ENCODE measurements at regions not wholly inside any gene's neighbourhood (a gene's known extent, or its start where the extent isn't known, plus 50 kb on each side); places are given as distances from the start of the nearest gene placed in this dataset.
A peak's percentile ranks its signal among the peaks of the same experiment; 100 is the strongest.
"Not testable (repeated sequence)": the region's sequence is repeated elsewhere in the genome, so short reads cannot be mapped to it uniquely, and the experiment has no call there.

DNA sequence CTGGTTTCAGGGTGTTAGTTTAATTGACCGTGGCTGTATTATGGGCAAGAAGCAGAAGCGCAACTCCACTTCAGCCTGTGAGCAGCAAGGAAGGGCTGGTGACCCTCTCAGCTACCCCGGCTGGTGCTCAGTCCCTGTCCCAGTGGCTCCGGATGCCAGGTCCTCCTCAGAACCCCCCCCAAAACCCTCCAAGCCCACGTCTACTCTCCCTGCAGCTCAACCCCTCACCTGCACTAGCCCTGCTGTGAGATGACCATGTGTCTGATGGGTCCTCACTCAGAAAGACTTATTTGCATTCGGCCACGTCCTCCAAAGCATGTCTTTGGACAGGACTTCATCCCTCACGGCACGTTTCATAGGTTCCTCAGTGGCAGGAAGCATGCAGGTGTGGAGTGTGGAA lies 119.7 kb upstream of the ALKAL2 start:
- no peak for DNase-seq (ENCODE audit: low read depth in 2 of 3, low spot score in 2 of 3)

DNA sequence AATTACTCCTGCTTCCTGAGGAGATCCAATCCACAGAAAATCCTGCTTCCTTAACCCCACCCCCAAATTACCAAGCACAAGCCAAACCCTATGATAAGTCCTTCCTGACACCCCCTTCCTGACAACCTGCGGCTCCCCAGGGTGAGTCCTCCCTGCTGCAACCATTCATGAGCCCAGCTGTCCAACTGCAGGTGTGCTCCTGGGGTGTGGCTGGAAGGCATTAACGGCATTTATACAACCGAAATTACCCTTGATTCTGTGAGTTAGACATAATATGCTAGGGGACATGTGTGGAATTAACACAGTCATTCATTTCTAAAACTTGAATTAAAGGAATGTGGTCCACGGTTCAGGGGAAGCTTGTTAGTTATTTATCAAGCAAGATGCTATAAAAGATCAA lies 119.0 kb upstream of the ALKAL2 start:
- no peak for DNase-seq (ENCODE audit: low read depth in 2 of 3, low spot score in 2 of 3)

DNA sequence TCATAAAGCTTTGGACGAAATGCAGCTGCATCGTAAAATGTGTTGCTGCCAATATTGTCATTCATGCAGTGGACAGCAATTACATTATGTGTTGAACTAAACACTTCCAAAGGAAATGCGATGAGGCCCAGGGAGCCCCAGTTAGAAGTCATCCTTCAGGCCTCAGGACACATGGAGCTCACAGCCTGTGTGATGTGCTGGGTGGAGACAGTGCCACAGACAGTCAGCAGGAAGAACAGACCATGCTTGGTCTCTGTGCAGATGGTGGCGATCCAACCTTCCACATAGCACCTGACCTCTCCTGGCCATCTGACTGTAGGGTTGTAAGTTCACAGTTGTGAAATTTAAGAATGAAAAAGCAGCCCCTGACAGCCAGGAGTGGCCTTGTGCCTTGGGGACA lies 118.3 kb upstream of the ALKAL2 start:
- no peak for DNase-seq (ENCODE audit: low read depth in 2 of 3, low spot score in 2 of 3)

DNA sequence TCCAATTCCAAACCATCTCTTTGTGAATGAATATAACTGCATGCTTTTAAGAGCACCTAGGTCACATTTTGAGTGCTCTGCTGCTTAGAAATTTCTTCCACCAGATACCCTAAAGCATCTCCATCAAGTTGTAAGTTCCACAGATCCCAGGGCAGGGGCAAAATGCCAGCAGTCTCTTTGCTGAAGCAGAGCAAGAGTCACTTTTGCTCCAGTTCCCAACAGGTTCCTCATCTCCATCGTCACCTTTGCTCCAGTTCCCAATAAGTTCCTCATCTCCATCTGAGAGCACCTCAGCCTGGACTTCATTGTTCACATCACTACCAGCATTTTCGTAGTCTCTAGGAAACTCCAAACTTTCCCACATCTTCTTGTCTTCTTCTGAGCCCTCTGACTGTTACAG lies 116.7 kb upstream of the ALKAL2 start:
- no peak for DNase-seq (ENCODE audit: low read depth in 2 of 3, low spot score in 2 of 3)

DNA sequence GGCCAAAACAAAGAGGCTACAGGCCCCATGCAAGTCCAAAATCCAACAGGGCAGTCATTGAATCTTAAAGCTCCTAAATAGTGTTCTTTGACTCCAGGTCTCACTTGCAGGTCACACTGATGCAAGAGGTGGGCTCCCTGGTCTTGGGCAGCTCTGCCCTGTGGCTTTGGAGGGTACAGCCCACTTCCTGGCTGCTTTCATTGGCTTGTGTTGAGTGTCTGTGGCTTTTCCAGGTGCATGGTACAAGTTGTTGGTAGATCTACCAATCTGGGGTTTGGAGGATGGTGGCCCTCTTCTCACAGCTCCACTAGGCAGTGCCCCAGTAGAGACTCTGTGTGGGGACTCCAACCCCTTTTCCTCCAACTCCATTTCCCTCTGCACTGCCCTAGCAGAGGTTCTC lies 115.8 kb upstream of the ALKAL2 start:
- no peak for DNase-seq (ENCODE audit: low read depth in 2 of 3, low spot score in 2 of 3)

DNA sequence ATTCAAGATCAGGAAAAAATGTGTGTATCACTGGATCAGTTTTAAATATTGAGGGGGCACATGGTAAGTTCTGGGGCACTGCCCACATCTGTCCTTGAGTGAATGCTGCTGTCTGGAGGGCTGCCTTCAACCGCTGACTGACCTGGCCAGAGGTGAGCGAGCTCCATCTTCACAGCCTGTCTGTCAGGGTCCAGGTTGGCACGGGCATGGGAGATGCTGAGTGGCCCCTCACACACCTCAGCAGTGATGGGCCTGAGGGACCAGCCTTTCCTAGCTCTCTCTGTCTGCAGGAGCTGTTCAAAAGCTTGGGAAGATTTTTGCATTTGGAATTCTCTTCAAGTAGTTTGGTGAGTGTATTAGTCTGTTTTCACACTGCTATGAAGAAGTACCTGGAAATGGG lies 114.8 kb upstream of the ALKAL2 start:
- no peak for DNase-seq (ENCODE audit: low read depth in 2 of 3, low spot score in 2 of 3)

DNA sequence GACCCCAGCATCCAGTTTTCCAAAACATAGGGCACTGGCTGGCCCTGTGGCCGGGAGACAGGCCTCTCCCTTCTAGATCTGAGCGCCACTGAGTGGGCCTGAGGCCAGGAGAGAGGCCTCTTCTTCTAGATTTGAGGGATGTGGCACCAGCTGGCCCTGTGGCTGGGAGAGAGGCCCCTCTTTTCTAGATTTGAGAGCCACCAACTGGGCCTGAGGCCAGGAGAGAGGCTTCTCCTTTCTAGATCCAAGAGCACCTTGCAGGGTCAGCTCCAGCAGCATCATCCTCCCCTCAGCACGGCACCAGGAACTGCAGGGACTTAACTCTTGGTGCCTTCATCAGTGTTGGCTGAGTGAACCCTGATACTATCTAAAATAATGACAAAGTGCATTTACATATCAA lies 114.3 kb upstream of the ALKAL2 start:
- no peak for DNase-seq (ENCODE audit: low read depth in 2 of 3, low spot score in 2 of 3)

DNA sequence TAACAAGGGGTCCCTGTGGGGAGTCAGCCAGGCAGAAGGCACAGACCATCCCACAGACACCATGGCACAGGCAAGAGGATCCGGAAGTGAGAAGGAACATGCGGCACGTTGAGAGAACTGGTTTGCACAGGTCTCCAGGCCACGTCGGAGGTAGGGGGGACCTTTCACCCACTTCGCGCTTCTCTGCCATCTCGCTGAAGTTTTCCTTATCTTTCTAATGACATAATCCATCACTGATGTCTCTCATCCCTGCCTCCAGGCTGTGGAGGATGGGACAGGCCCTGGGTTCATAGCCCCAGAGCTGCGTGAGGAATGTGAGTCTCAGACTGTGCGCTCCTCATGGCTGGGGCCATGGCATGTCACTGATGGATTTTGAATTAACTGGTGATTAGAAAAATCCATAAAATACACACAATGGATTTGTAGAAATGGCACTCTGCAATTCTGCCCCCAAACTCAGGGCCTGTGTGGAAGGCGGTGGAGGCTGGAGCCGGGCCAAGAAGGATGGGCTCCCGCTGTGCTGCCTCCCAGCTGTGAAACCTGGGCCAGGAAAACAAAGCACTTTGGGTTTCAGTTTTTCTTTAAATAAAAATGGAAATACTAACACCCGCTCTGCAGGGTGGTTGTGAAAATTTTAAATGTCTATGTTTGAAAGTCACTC lies 113.3 kb upstream of the ALKAL2 start:
- DNase-seq (ENCODE audit: low read depth in 2 of 3, low spot score in 2 of 3), result no peak

DNA sequence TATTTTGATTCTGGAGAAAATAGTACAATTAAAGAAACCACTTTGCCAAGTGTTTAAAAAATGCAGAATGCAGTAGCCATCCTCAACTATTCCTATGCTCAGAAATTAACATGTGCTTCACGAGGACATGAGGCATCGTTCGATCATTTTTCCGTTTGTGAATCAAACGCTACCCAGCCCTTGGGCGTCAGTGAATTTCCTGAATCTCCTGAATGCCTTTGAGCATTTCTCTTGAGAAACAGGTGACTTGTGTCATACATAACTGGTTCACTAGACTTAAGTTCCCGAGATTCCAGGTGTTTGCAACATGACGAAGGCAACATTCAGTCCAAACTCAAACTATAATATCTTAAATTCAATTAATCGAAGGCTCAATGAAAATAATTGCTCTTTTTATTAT lies 110.0 kb upstream of the ALKAL2 start:
- DNase-seq (ENCODE audit: low read depth in 2 of 3, low spot score in 2 of 3), result no peak

DNA sequence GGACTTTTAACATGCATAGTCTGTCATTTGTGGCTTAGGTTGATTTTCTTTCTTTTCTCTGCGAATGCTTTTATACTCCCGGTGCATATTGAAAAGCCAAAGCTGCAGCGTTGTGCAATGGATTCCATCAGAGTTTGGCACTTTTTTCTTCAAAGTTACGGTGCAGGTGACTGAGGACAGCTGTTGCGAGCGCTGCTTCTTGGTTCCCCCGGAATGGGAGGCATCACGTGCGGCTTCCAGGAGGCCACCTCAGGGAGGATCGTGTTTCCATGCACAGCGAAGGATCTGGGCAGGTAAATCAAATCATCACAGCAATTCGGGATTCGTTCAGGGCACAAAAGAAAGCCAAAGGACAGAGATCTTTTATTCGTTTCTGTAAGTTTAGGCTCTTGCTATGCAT lies 109.6 kb upstream of the ALKAL2 start:
- no peak for DNase-seq (ENCODE audit: low read depth in 2 of 3, low spot score in 2 of 3)

DNA sequence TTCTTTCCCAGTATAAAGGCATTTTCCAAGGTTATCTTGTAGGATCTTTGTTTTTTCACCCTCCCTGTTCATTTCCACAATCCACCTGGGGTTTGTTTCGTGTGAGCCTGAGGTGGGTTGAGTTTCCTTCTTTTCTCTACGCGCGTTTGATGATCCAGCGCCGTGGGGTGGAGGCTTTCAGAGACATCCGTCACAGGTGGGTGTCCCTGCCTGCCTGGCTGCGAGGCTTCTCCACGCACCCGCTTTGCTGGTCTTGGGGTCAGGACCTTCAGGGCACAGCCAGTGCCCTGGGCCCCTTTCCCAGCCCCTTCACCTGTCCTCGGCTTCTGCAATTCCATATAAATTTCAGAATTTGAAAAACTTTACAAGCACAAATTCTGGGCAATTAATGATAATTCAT lies 109.0 kb upstream of the ALKAL2 start:
- DNase-seq (ENCODE audit: low read depth in 2 of 3, low spot score in 2 of 3), result no peak

DNA sequence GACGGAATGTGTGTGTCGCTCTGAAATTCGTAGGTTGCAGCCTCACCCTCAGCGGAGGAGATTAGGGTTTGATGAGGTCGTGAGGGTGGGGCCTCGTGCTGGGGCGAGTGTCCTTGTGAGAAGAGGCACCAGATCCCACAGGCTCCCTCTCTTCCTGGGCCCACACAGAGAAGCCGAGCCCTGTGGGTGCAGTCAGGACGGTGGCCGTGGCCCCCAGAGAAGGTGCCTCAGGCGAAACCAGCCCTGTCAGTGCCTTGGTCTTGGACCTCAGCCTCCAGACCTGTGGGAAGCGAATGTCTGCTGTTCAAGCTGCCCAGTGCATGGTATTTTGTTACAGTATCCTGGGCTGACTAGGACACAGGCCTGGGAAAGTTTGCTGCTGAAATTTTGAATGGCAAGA lies 108.0 kb upstream of the ALKAL2 start:
- no peak for DNase-seq (ENCODE audit: low read depth in 2 of 3, low spot score in 2 of 3)

DNA sequence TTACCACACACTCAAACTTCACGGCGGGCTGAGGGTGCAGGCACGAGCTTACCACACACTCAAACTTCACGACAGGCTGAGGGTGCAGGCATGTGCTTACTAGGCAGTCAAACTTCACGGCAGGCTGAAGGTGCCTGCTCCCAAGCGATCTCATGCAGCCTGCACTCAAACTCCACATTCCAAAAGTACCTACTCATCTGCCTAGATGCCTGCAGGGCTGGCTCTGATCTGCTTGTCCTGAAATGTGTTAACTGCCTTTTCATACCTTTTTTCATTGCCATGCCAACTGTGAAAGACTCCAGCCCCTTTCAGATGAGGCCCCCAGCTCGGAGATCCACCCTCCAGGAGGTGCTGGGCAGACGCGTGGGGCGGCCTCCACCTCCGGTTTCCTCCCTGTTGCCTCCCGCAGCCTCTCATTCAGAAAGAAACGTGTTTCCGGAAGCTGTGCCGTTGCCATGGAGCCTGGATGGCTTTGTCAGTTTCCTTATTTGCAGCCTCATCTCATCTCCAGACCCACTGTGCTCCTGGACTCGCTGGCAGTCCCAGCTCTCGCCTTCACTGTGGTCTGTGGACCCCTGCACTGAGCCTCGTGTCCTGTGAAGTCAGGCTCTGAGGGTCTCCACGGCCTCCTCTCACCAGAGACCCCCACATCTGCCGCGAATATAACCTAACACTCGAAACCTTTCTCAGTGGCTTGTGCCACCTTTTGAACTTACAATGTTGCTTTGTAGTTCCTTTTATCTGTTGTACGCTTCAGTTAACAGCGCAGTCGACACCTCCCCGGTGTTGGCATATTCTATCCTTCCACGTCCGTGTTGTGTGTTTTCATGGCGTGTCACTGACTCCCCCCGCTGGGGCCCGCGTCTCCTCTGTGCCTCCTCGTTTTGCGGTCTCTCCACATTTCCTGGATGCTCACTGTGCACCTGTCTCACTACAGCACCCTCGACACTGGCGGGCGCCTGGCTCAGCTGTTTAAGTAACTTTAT lies 106.1 kb upstream of the ALKAL2 start:
- DNase-seq (ENCODE audit: low read depth in 2 of 3, low spot score in 2 of 3), result peak; percentile 37 to 70 (median 37)

DNA sequence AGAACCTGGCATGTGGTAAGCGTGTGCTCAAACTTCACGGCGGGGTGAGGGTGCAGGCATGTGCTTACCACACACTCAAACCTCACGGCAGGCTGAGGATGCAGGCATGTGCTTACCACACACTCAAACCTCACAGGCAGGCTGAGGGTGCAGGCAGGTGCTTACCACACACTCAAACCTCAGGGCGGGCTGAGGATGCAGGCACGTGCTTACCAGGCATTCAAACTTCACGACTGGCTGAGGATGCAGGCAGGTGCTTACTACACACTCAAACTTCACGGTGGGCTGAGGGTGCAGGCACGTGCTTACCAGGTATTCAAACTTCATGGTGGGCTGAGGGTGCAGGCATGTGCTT lies 105.0 kb upstream of the ALKAL2 start:
- no peak for DNase-seq (ENCODE audit: low read depth in 2 of 3, low spot score in 2 of 3)

DNA sequence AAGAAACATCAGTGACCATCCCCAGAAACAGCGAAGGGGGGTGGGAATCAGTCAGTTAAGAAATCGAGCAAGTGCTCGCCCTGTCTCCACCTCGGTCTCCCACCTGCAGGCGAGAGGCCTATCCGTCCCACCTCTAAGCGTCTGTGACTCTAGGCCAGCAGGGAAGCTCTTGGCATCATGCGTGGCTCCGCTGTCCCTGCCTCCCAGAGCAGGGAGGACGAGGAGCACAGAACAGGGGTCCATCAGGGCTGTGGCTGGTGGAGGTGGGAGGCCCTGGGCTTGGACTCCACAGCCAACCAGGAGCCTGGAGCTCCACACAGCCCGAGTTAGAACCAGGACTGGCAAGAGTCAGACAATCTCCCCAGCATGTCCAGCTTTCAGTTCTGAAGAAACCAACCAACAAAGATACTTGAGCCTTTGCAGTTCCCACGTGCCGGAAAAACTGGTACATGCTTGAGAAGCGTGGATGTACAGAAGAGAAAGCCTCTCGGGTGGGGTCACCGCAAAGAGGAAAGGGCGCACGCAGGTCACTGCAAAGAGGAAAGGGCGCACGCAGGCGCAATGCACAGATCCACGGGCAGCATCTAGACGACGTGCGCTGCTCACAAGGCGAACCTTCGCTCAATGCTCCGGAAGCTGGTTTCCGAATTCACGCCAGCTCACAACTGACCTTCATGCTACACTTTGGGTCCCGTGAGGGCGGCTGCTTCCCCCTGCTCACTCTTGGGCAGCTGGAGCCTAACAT lies 104.5 kb upstream of the ALKAL2 start:
- DNase-seq (ENCODE audit: low read depth in 2 of 3, low spot score in 2 of 3), result no peak

DNA sequence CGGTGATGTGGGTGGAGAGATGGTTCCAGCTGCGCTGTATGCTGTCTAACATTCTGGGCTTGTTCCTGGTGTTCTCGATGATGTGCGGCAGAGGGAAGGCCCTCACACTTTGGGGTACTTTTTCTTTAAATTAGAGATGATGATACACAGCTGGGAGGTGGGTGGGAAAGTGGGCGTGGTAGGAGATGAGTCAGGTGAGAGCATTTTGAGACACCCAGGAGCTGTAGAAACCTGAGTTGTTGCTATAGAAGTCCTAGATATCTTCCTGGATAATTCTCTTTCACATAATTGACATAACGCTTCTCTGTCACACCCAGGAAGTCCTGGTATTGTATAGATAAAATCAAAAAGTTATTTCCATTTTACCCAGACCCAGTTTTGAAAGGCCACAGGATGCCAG lies 103.8 kb upstream of the ALKAL2 start:
- DNase-seq (ENCODE audit: low read depth in 2 of 3, low spot score in 2 of 3), result no peak

DNA sequence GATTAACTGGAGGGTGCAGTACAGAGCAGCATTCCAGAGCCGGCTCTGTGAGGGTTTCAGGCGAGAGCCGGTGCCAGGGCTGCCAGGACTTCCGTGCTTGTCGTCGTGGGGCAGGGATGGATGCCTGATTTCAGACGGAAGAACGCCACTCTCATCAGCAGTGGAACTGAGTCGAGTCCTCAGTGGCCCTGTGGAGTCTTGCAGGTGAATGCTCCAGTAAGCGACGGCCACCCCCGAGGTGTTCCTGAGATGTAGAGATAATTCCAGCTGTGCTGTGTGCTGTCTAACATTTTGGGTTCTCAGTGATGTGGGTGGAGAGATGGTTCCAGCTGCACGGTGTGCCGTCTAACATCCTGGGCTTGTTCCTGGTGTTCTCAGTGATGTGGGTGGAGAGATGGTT lies 103.1 kb upstream of the ALKAL2 start:
- no peak for DNase-seq (ENCODE audit: low read depth in 2 of 3, low spot score in 2 of 3)

DNA sequence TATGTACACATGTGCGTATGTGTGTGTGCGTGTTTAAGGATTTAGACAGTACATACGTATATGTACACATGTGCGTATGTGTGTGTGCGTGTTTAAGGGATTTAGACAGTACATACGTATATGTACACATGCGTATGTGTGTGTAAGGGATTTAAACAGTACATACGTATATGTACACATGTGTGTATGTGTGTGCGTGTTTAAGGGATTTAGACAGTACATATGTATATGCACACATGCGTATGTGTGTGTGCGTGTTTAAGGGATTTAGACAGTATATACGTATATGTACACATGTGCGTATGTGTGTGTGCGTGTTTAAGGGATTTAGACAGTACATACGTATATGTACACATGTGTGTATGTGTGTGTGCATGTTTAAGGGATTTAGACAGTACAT lies 102.1 kb upstream of the ALKAL2 start:
- DNase-seq (ENCODE audit: low read depth in 2 of 3, low spot score in 2 of 3), result not testable (repeated sequence)

DNA sequence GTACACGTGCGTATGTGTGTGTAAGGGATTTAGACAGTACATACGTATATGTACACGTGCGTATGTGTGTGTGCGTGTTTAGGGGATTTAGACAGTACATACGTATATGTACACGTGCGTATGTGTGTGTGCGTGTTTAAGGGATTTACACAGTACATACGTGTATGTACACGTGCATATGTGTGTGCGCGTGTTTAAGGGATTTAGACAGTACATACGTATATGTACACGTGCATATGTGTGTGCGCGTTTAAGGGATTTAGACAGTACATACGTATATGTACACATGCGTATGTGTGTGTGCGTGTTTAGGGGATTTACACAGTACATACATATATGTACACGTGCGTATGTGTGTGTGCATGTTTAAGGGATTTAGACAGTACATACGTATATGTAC lies 100.9 kb upstream of the ALKAL2 start:
- not testable (repeated sequence) for DNase-seq (ENCODE audit: low read depth in 2 of 3, low spot score in 2 of 3)

DNA sequence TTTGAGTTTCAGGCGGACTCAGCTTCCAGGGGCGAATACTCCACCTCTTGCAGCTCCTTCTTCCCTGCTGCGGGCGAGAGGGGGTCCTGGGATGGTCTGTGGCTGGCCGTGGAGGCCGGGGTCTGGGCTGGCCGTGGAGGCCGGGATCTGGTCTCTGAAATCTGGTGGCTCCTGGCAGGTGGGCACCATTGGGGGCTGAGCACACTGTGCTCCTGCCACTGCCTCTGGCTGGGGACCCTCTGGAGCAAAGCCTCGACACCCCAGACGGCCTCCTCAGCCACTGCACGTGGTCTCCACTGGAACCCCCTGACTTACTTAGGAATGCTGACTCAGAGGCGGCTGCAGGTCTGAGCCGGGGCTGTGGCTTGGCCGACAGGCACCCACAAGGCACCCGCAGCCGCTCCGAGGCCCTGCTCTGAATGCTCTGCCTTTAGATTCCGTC lies 100.1 kb upstream of the ALKAL2 start:
- DNase-seq (ENCODE audit: low read depth in 2 of 3, low spot score in 2 of 3), result no peak

DNA sequence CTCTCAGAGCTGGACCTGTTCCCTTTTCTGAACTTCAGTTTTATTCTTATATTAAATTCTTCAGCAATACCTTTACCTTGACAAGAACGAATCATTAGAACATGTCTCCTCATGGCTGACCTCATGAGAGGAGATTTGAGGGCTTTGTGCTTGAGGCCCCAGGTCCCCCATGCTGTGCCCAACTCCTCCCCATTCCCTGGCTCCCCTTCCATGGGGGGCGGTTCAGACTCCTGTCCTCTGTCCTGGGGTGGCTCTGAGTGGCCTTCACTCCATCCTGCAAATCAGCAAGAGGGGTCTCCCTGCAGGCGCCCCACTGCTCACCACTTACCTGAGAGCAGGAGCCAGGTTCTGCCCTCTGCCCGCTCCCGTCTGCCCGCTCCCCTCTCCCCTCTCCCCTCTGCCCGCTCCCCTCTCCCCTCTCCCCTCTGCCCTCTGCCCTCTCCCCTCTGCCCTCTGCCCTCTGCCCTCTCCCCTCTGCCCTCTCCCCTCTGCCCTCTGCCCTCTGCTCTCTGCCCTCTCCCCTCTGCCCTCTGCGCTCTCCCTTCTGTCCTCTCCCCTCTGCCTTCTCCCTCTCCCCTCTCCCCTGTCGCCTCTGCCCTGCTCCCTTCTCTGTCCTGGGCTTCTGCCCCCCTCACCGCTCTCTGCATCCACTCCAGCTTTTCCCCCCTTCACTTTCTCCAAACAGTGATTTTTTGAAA lies 98.7 kb upstream of the ALKAL2 start:
- DNase-seq (ENCODE audit: low read depth in 2 of 3, low spot score in 2 of 3), result no peak
